ENCODE measurements at regions not wholly inside any gene's neighbourhood (a gene's known extent, or its start where the extent isn't known, plus 50 kb on each side); places are given as distances from the start of the nearest gene placed in this dataset.

GRCh38 chr5:123699571-123699970 is 187.6 kb downstream of the CSNK1G3 start:
- TF ChIP-seq, protein P1, sequence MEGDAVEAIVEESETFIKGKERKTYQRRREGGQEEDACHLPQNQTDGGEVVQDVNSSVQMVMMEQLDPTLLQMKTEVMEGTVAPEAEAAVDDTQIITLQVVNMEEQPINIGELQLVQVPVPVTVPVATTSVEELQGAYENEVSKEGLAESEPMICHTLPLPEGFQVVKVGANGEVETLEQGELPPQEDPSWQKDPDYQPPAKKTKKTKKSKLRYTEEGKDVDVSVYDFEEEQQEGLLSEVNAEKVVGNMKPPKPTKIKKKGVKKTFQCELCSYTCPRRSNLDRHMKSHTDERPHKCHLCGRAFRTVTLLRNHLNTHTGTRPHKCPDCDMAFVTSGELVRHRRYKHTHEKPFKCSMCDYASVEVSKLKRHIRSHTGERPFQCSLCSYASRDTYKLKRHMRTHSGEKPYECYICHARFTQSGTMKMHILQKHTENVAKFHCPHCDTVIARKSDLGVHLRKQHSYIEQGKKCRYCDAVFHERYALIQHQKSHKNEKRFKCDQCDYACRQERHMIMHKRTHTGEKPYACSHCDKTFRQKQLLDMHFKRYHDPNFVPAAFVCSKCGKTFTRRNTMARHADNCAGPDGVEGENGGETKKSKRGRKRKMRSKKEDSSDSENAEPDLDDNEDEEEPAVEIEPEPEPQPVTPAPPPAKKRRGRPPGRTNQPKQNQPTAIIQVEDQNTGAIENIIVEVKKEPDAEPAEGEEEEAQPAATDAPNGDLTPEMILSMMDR (IDR thresholded peaks at IDR 0.05), result no peak
- TF ChIP-seq RAD21 (IDR thresholded peaks at IDR 0.05; ENCODE audit: low read length) (no peak), NRF1 (IDR thresholded peaks at IDR 0.05; ENCODE audit: low read depth, low read length) (no peak)

Measured in SK-N-SH (cell line).